Stomach (tissue), 8 donors: ENCODE measurements at regions not wholly inside any gene's neighbourhood (a gene's known extent, or its start where the extent isn't known, plus 50 kb on each side); places are given as distances from the start of the nearest gene placed in this dataset.

Source experiments
- DNase-seq, 2 donors: peaks; one replicate each; pipeline versions ENCODE4 v3.0.0 to v3.0.0-alpha.2; 2013 to 2019
- H3K27ac ChIP-seq, 5 donors: fragments of 200-600 bp in 4 of 5; sonication (generic) in 4 of 5; one replicate each; pipeline ENCODE4 v1.5.1; 2013 to 2019; ENCODE audit warnings: mild to moderate bottlenecking in 1 of 5, moderate library complexity in 1 of 5
- H3K27me3 ChIP-seq, 3 donors: fragments of 200-600 bp; sonication (generic); one replicate each; pipeline ENCODE4 v1.5.1; 2017 to 2019; ENCODE audit warnings: mixed run types in 1 of 3
- H3K36me3 ChIP-seq, 4 donors: fragments of 200-600 bp; sonication (generic); 1 replicate in 3 of 4; 2 replicates in 1 of 4; pipeline ENCODE4 v1.5.1; 2016 to 2019
- H3K4me1 ChIP-seq, 4 donors: fragments of 200-600 bp; sonication (generic); one replicate each; pipeline ENCODE4 v1.5.1; 2016 to 2019
- H3K4me3 ChIP-seq, 4 donors: fragments of 200-600 bp; sonication (generic) in 3 of 4; one replicate each; pipeline ENCODE4 v1.5.1; 2016 to 2019; ENCODE audit warnings: mild to moderate bottlenecking in 1 of 4
- H3K9me3 ChIP-seq, 4 donors: fragments of 200-600 bp; sonication (generic); one replicate each; pipeline ENCODE4 v1.5.1; 2016 to 2019
- CTCF ChIP-seq, 7 experiments: fragments of 450-650 bp in 4 of 7; fragments of 200-600 bp in 3 of 7; sonication (generic) in 3 of 7; IDR thresholded peaks; one replicate each; pipeline ENCODE4 v1.5.1; 2016 to 2019; ENCODE audit warnings: antibody characterized with exemption in 7 of 7, control low read depth in 2 of 7, mild to moderate bottlenecking in 1 of 7
- EP300 ChIP-seq: sonication (generic); formaldehyde crosslinking; IDR thresholded peaks from one replicate; pipeline ENCODE4 v1.6.1; 2017; ENCODE audit warnings: antibody characterized with exemption
- POLR2A ChIP-seq, 4 donors: fragments of 450-650 bp; IDR thresholded peaks; one replicate each; pipeline ENCODE4 v1.6.1; 2016; ENCODE audit warnings: antibody characterized with exemption in 4 of 4, control low read depth in 2 of 4, mild to moderate bottlenecking in 1 of 4, moderate library complexity in 1 of 4
- POLR2AphosphoS5 ChIP-seq, 3 donors: sonication (generic); formaldehyde crosslinking; IDR thresholded peaks; one replicate each; pipeline ENCODE4 v1.6.1; 2016; ENCODE audit warnings: antibody characterized with exemption in 3 of 3
- WGBS, 5 donors: extraction: QIAGEN DNeasy Blood & Tissue Kit in 3 of 5; methylation state at CpG; one replicate each; pipeline versions ENCODE4 v1.1.5 to v1.1.7; 2013 to 2018; 5-methylcytosine and 5-hydroxymethylcytosine counted together
- intact Hi-C: fragments of 100-400 bp; cut with DNase I; formaldehyde crosslinking; loops from one replicate; pipeline ENCODE4 v1.15.1; 2023; ENCODE audit warnings: low total_unique reads
- donor health status: healthy with polysubstance abuse.
- donor health status: Bipolar disorder and iron deficiency.
- donor health status: healthy.

DNA sequence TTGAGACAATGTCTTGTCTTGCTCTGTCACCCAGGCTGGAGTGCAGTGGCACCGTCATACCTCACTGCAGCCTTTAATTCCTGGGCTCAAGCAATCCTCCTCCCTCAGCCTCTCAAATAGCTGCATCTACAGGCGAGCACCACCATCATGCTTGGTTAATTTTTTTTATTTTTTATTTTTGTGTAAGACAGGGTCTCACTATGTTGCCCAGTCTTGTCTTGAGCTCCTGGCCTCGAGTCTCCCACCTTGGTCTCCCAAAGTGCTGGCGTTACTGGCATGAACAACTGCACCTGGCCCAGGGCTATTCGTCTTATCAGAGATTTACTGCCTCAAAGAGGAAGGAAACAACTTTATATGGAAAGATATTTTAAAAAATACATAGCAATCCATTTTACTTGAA, 102.8 kb upstream of the NUPR2 start:
- no peak overlapping the region for H3K27ac ChIP-seq
- H3K4me1 ChIP-seq = no peaks in the 10 kb centered on the region
- H3K27me3 ChIP-seq = no peaks in the 10 kb centered on the region
- intact Hi-C loops = no loop called here
- TF ChIP-seq POLR2A (IDR thresholded peaks at IDR 0.05) = no peak
- no peak for TF ChIP-seq EP300
- no peak for TF ChIP-seq POLR2AphosphoS5 (IDR thresholded peaks at IDR 0.05)
- no peak for TF ChIP-seq CTCF (IDR thresholded peaks at IDR 0.05)
- no peak for DNase-seq
- H3K36me3 ChIP-seq = no peaks in the 10 kb centered on the region
- H3K9me3 ChIP-seq = peaks cover 0 to 31% (median 13%) of the 10 kb centered on the region in 4 donors
- 38 to 50% (median 43%) methylated on average over 5 of the region's 5 CpGs for WGBS, 5 donors
- no peak overlapping the region for H3K4me3 ChIP-seq

DNA sequence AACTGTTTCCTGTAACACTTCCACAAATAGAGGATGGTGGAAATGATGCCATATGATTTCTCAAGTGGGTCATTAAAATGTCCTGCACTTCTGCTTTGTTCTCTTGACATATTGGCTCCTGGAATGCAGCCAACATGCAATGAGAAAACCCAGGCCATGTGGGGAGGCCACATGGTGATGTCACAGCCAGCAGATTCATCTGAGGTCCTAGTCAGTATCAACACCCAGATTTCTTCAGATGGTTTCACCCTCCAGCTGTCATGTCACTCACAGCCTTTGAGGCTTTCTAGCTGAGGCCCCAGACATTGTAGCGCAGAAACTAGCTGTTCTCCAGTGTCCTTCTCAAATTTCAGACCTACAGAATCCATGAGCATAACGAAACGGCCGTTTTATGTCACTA, 102.3 kb upstream of the NUPR2 start:
- no peaks in the 10 kb centered on the region for H3K4me1 ChIP-seq
- H3K36me3 ChIP-seq = no peaks in the 10 kb centered on the region
- no peak for DNase-seq
- peaks cover 0 to 36% (median 13%) of the 10 kb centered on the region in 4 donors for H3K9me3 ChIP-seq
- intact Hi-C loops = no loop called here
- H3K27ac ChIP-seq = no peak overlapping the region
- no peaks in the 10 kb centered on the region for H3K27me3 ChIP-seq
- TF ChIP-seq CTCF (IDR thresholded peaks at IDR 0.05) (no peak), POLR2AphosphoS5 (IDR thresholded peaks at IDR 0.05) (no peak), EP300 (no peak), POLR2A (IDR thresholded peaks at IDR 0.05) (no peak)
- WGBS, 5 donors = 65 to 72% (median 70%) methylated on average over 4 of the region's 4 CpGs
- no peak overlapping the region for H3K4me3 ChIP-seq

GRCh38 chr7:56213574-56213973, 97.4 kb upstream of the NUPR2 start:
- no peaks in the 10 kb centered on the region for H3K27me3 ChIP-seq
- TF ChIP-seq CTCF (IDR thresholded peaks at IDR 0.05) (no peak), POLR2A (IDR thresholded peaks at IDR 0.05) (no peak), EP300 (no peak), POLR2AphosphoS5 (IDR thresholded peaks at IDR 0.05) (no peak)
- no peaks in the 10 kb centered on the region for H3K36me3 ChIP-seq
- no peaks in the 10 kb centered on the region for H3K4me1 ChIP-seq
- WGBS, 5 donors = 84 to 96% (median 89%) methylated on average over 1 of the region's 1 CpG
- intact Hi-C loops = no loop called here
- H3K4me3 ChIP-seq = no peak overlapping the region
- H3K9me3 ChIP-seq = peaks cover 0 to 54% (median 17%) of the 10 kb centered on the region in 4 donors
- peak overlapping the region in 2 of 5 donors; percentile 37 to 49 for H3K27ac ChIP-seq
- no peak for DNase-seq

GRCh38 chr7:56206420-56206819, 90.2 kb upstream of the NUPR2 start:
- no peaks in the 10 kb centered on the region for H3K4me1 ChIP-seq
- TF ChIP-seq POLR2A (IDR thresholded peaks at IDR 0.05) = no peak
- TF ChIP-seq EP300 = no peak
- no peak for TF ChIP-seq POLR2AphosphoS5 (IDR thresholded peaks at IDR 0.05)
- no peak for TF ChIP-seq CTCF (IDR thresholded peaks at IDR 0.05)
- no peaks in the 10 kb centered on the region for H3K36me3 ChIP-seq
- intact Hi-C loops = no loop called here
- no peak overlapping the region for H3K27ac ChIP-seq
- DNase-seq = no peak
- H3K4me3 ChIP-seq = no peak overlapping the region
- H3K27me3 ChIP-seq = no peaks in the 10 kb centered on the region
- H3K9me3 ChIP-seq = peaks cover 0 to 9% (median 4%) of the 10 kb centered on the region in 4 donors
- 28 to 53% (median 37%) methylated on average over 1 of the region's 1 CpG for WGBS, 5 donors
